ENCODE measurements at regions not wholly inside any gene's neighbourhood (a gene's known extent, or its start where the extent isn't known, plus 50 kb on each side); places are given as distances from the start of the nearest gene placed in this dataset.

DNA sequence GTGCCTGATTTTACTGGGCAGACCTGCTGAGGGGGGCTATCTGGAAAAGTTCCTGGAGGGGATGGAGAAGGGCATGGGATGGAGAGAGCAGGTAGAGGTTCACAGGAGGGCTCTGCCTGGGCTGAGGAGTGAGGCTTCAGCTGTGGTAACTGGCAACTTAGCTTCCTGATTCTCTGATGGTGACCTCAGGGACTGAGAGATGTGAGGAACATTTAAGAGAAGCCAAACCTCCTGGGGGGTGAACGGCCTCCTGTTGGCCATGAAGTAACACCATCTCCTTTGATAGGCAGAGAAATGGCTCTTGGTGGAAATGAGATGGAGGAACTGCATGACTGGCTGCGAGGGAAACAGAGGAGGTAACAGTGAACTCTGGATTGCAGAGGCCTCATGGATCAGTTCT lies 97.3 kb upstream of the ROPN1 start:
- TF ChIP-seq, protein P1, sequence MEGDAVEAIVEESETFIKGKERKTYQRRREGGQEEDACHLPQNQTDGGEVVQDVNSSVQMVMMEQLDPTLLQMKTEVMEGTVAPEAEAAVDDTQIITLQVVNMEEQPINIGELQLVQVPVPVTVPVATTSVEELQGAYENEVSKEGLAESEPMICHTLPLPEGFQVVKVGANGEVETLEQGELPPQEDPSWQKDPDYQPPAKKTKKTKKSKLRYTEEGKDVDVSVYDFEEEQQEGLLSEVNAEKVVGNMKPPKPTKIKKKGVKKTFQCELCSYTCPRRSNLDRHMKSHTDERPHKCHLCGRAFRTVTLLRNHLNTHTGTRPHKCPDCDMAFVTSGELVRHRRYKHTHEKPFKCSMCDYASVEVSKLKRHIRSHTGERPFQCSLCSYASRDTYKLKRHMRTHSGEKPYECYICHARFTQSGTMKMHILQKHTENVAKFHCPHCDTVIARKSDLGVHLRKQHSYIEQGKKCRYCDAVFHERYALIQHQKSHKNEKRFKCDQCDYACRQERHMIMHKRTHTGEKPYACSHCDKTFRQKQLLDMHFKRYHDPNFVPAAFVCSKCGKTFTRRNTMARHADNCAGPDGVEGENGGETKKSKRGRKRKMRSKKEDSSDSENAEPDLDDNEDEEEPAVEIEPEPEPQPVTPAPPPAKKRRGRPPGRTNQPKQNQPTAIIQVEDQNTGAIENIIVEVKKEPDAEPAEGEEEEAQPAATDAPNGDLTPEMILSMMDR (IDR thresholded peaks at IDR 0.05; ENCODE audit: low read depth, low read length, missing input control) = no peak
- no peak for TF ChIP-seq RXRA (IDR thresholded peaks at IDR 0.05)
- TF ChIP-seq YY1 (IDR thresholded peaks at IDR 0.05) = no peak
- TF ChIP-seq REST (IDR thresholded peaks at IDR 0.05) = no peak
- no peak for TF ChIP-seq ATF3 (IDR thresholded peaks at IDR 0.05)
- TF ChIP-seq SP1 (IDR thresholded peaks at IDR 0.05) = no peak

Measured in liver (tissue), 3 donors.